PFSK-1 (cell line): ENCODE measurements at regions not wholly inside any gene's neighbourhood (a gene's known extent, or its start where the extent isn't known, plus 50 kb on each side); places are given as distances from the start of the nearest gene placed in this dataset.

Experiments
- FOXP2 ChIP-seq: optimal IDR thresholded peaks from 2 replicates; pipeline ENCODE3; 2011; ENCODE audit warnings: borderline replicate concordance, control low read depth, inconsistent platforms; ENCODE audit not compliant: insufficient read depth; ENCODE audit errors: extremely low read length, extremely low read depth
- POLR2AphosphoS5 ChIP-seq: IDR thresholded peaks from 2 replicates; pipeline ENCODE4 v1.6.1; 2012; ENCODE audit warnings: low read depth, mild to moderate bottlenecking, control low read depth, low read length, moderate library complexity
- SIN3A ChIP-seq: IDR thresholded peaks from 2 replicates; pipeline ENCODE4 v1.6.1; 2012; ENCODE audit warnings: mild to moderate bottlenecking, low read length, moderate library complexity, borderline replicate concordance; ENCODE audit not compliant: insufficient read depth
- TAF1 ChIP-seq: IDR thresholded peaks from 2 replicates; pipeline ENCODE4 v1.6.1; 2012; ENCODE audit warnings: low read length, control low read depth, borderline replicate concordance; ENCODE audit not compliant: insufficient read depth
- TF ChIP-seq, protein P1 (sequence below), 2 experiments: IDR thresholded peaks; 2 replicates each; pipeline versions ENCODE4 v1.6.1 to v1.8.0; 2011 to 2012; ENCODE audit warnings: low read depth in 2 of 2, low read length in 2 of 2, control low read depth in 1 of 2, inconsistent platforms in 1 of 2, mild to moderate bottlenecking in 1 of 2, moderate library complexity in 1 of 2; ENCODE audit not compliant: insufficient read depth in 1 of 2

DNA sequence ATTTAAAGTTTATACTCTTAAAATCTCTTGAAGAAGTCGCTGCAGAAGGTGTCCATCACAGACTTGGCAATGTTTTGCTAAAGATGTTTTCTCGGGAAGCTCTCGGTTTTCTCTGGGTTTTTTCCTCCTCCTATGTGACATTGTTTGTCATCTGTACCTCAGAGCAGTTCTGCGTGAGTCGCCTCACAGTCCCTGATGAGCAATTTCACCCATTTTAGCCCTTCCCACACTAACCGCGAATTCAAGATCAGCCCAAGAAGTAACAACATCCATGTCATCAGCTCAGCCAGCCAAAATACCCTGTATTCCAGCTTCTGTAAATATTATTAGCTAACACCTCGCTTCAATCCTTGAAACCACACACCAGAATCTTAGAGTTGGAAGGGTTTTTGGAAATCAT is 224.3 kb upstream of the SETMAR start:
- TF ChIP-seq TAF1 (no peak), FOXP2 (no peak), SIN3A (no peak), POLR2AphosphoS5 (no peak)
- TF ChIP-seq, protein P1, sequence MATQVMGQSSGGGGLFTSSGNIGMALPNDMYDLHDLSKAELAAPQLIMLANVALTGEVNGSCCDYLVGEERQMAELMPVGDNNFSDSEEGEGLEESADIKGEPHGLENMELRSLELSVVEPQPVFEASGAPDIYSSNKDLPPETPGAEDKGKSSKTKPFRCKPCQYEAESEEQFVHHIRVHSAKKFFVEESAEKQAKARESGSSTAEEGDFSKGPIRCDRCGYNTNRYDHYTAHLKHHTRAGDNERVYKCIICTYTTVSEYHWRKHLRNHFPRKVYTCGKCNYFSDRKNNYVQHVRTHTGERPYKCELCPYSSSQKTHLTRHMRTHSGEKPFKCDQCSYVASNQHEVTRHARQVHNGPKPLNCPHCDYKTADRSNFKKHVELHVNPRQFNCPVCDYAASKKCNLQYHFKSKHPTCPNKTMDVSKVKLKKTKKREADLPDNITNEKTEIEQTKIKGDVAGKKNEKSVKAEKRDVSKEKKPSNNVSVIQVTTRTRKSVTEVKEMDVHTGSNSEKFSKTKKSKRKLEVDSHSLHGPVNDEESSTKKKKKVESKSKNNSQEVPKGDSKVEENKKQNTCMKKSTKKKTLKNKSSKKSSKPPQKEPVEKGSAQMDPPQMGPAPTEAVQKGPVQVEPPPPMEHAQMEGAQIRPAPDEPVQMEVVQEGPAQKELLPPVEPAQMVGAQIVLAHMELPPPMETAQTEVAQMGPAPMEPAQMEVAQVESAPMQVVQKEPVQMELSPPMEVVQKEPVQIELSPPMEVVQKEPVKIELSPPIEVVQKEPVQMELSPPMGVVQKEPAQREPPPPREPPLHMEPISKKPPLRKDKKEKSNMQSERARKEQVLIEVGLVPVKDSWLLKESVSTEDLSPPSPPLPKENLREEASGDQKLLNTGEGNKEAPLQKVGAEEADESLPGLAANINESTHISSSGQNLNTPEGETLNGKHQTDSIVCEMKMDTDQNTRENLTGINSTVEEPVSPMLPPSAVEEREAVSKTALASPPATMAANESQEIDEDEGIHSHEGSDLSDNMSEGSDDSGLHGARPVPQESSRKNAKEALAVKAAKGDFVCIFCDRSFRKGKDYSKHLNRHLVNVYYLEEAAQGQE (IDR thresholded peaks at IDR 0.05; ENCODE audit: insufficient read depth in 1 of 2, low read depth in 2 of 2, low read length in 2 of 2) = no peak

DNA sequence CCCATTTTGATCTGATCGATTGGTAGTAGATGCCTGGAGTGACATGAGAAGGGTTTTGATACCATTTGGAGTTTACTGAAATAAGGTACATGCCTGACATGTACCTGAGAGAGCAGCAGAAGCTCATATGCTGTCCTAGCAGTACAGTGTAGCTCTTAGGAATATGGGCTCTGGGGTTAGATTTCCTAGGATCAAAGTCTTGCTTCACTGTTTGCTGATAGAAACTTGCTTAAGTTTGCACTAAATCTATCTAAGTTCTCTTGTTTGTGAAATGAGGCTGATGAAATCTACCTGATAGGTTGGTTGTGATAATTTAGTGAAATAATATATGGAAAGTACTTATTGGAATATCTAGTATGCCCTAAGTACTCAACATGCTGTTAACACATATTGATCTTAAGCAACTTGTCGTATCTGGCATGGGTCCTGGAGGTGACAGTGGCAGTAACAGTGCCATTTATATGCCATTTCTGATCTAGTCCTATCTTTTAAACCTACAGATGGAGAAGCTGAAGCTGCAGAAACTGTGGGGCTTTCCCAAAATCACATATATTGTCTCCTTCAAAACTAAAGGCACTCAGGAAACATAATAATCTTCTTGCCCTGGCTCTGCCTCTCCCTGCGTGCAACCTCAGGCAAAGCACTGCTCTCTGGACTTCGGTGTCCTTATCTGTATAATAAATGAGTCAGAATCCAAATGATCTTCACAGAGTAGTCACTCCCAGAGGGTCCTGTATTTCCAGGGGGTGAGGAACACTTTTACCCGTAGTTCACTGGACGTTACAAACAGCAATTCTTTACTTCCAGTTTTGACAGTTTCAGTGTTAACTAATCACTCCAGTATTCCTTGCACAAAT is 223.6 kb upstream of the SETMAR start:
- TF ChIP-seq FOXP2 = no peak
- TF ChIP-seq SIN3A = no peak
- no peak for TF ChIP-seq POLR2AphosphoS5
- TF ChIP-seq TAF1 = no peak
- TF ChIP-seq, protein P1 (IDR thresholded peaks at IDR 0.05; ENCODE audit: insufficient read depth in 1 of 2, low read depth in 2 of 2, low read length in 2 of 2) = no peak

DNA sequence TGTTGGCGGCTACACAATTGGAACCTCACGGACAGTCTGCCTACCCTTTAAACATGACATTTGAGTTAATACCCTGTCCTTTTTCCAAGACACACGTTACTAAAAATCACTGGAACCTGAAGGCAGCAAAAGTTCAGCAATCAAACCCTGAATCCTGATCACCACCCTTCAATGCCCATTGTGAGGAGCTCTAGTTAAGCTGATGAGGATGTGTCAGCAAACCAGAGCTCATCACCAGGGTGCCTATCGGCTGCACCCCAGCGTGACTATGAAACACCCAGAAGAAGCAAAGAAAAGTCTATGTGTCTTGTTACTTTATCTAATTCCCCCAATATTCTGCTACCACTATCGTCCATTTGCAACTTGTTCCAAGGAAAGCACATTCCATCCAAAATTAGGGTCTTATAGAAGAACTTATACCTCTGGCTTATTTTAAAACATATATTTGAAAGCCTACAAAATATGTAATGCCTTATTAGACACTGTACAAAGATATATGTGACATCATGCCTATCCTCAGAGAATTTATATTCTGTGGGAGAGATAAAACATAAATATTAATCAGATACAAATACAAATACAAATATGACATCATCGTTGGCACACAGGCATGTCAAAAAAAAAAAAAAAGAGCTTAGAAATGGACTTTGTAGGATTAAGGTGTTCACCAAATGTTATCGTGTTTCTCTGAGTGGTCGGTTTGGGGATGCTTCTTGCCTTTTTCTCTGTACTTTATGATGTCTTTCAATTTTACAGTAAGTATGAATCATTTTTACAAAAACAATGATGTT is 219.7 kb upstream of the SETMAR start:
- TF ChIP-seq SIN3A (no peak), TAF1 (no peak), FOXP2 (no peak), POLR2AphosphoS5 (no peak)
- TF ChIP-seq, protein P1 (IDR thresholded peaks at IDR 0.05; ENCODE audit: insufficient read depth in 1 of 2, low read depth in 2 of 2, low read length in 2 of 2) = no peak

DNA sequence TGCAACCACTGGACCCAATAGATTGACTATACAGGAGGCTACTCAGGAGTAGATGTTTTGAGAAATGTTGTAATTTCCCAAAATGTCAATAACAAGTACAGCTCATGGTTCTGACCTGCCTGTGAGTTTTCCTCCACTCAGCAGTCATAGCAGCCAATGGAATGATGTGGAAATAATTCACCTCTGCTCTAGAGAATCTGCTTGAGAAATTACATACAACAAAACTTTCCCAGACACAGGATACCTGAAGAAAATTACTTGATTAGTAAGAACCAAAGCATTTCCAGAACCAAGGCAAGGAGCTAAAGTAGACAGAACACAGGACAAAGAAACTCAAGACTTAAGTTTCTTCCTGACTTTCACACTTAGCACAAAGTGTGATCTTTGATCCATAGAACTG is 218.9 kb upstream of the SETMAR start:
- no peak for TF ChIP-seq TAF1
- TF ChIP-seq, protein P1 (IDR thresholded peaks at IDR 0.05; ENCODE audit: insufficient read depth in 1 of 2, low read depth in 2 of 2, low read length in 2 of 2) = no peak
- TF ChIP-seq FOXP2 = no peak
- TF ChIP-seq SIN3A = no peak
- no peak for TF ChIP-seq POLR2AphosphoS5
